HEK293 (cell line): ENCODE measurements at regions not wholly inside any gene's neighbourhood (a gene's known extent, or its start where the extent isn't known, plus 50 kb on each side); places are given as distances from the start of the nearest gene placed in this dataset.

ENCODE experiments used
- CTCF ChIA-PET: fragments of 350-600 bp; formaldehyde crosslinking; extraction: SDS; loops from one replicate; lab custom pipeline; 2021; ENCODE audit warnings: antibody characterized with exemption; lab: Yijun Ruan, JAX
- POLR2A ChIA-PET: fragments of 300-600 bp; formaldehyde crosslinking; extraction: SDS; loops from one replicate; lab custom pipeline; 2020; ENCODE audit warnings: antibody characterized with exemption, inconsistent platforms; lab: Yijun Ruan, JAX
- H3K27ac ChIP-seq: fragments of 200-500 bp; sonication (Bioruptor generic); 2 replicates; pipeline ENCODE4 v1.5.1; 2014; ENCODE audit warnings: low read depth, low read length, control low read depth, inconsistent platforms; ENCODE audit errors: extremely low read depth
- H3K36me3 ChIP-seq, 2 experiments: fragments of 200-500 bp in 1 of 2; sonication (Bioruptor generic) in 1 of 2; 1 replicate in 1 of 2; 2 replicates in 1 of 2; pipeline ENCODE4 v1.5.1; 2014 to 2017; ENCODE audit warnings: inconsistent platforms in 2 of 2, low read length in 2 of 2; ENCODE audit not compliant: control insufficient read depth in 2 of 2, insufficient read depth in 1 of 2
- H3K4me1 ChIP-seq: fragments of 200-500 bp; sonication (Bioruptor generic); 2 replicates; pipeline ENCODE4 v1.5.1; 2014; ENCODE audit warnings: mild to moderate bottlenecking, low read length, inconsistent platforms; ENCODE audit not compliant: control insufficient read depth, insufficient read depth
- H3K4me3 ChIP-seq: 2 replicates; pipeline ENCODE4 v1.5.1; 2011; ENCODE audit warnings: low read depth, mild to moderate bottlenecking, control low read depth, low read length, moderate library complexity
- H3K9me3 ChIP-seq: fragments of 200-500 bp; sonication (Bioruptor generic); 2 replicates; pipeline ENCODE4 v1.5.1; 2014; ENCODE audit warnings: low read depth, low read length, inconsistent platforms; ENCODE audit not compliant: control insufficient read depth, insufficient read depth
- GLI4 ChIP-seq: fragments of 450-650 bp; formaldehyde crosslinking; IDR thresholded peaks from 2 replicates; pipeline ENCODE4 v1.5.1; 2016; ENCODE audit warnings: missing biosample characterization, missing genetic modification characterization
- OVOL3 ChIP-seq: fragments of 450-650 bp; formaldehyde crosslinking; IDR thresholded peaks from 2 replicates; pipeline ENCODE4 v1.5.1; 2016; ENCODE audit warnings: missing biosample characterization, missing genetic modification characterization
- PRDM10 ChIP-seq: fragments of 450-650 bp; formaldehyde crosslinking; IDR thresholded peaks from 2 replicates; pipeline ENCODE4 v1.5.1; 2016; ENCODE audit warnings: missing biosample characterization, missing genetic modification characterization
- PRDM2 ChIP-seq: fragments of 450-650 bp; formaldehyde crosslinking; IDR thresholded peaks from 2 replicates; pipeline ENCODE4 v1.5.1; 2016; ENCODE audit warnings: missing biosample characterization, missing genetic modification characterization, borderline replicate concordance
- ZNF10 ChIP-seq: fragments of 450-650 bp; formaldehyde crosslinking; IDR thresholded peaks from 2 replicates; pipeline ENCODE4 v1.5.1; 2017; ENCODE audit warnings: missing biosample characterization, missing genetic modification characterization
- ZNF335 ChIP-seq: fragments of 450-650 bp; formaldehyde crosslinking; conservative IDR thresholded peaks from 2 replicates; pipeline ENCODE4 v1.5.1; 2016; ENCODE audit warnings: missing biosample characterization, missing genetic modification characterization
- ZNF398 ChIP-seq: fragments of 450-650 bp; formaldehyde crosslinking; IDR thresholded peaks from 2 replicates; pipeline ENCODE4 v1.5.1; 2017; ENCODE audit warnings: missing biosample characterization, missing genetic modification characterization
- ZNF561 ChIP-seq: fragments of 450-650 bp; IDR thresholded peaks from 2 replicates; pipeline ENCODE4 v1.5.1; 2018; ENCODE audit warnings: missing biosample characterization, missing genetic modification characterization, borderline replicate concordance
- ZNF777 ChIP-seq: fragments of 450-650 bp; formaldehyde crosslinking; IDR thresholded peaks from 2 replicates; pipeline ENCODE4 v1.5.1; 2017; ENCODE audit warnings: missing biosample characterization, missing genetic modification characterization, borderline replicate concordance
- ZSCAN30 ChIP-seq: fragments of 450-650 bp; IDR thresholded peaks from 2 replicates; pipeline ENCODE4 v1.5.1; 2018; ENCODE audit warnings: missing biosample characterization, mild to moderate bottlenecking, missing genetic modification characterization, moderate library complexity

GRCh38 chr16:64085296-64085695, 1036.6 kb downstream of the CDH11 start (continued):
- TF ChIP-seq PRDM2, result no peak

GRCh38 chr16:64084706-64085105, 1037.2 kb downstream of the CDH11 start:
- TF ChIP-seq PRDM10 (tag by site-specific recombination), result no peak
- TF ChIP-seq ZNF561 (tag by site-specific recombination), result no peak
- no peak for TF ChIP-seq ZNF335 (tag by site-specific recombination)
- TF ChIP-seq ZNF398, result no peak
- TF ChIP-seq ZNF777 (tag by site-specific recombination), result no peak
- no peak for TF ChIP-seq GLI4 (tag by site-specific recombination)
- Histone ChIP-seq H3K27ac (no peak overlapping the region), H3K4me3 (no peak overlapping the region), H3K36me3 (no peaks in the 10 kb centered on the region), H3K4me1 (no peaks in the 10 kb centered on the region), H3K9me3 (no peaks in the 10 kb centered on the region)
- POLR2A ChIA-PET, result no interaction called here
- CTCF ChIA-PET, result no interaction called here

- POLR2A ChIA-PET, result no interaction called here
- Histone ChIP-seq H3K9me3 (no peaks in the 10 kb centered on the region), H3K36me3 (no peaks in the 10 kb centered on the region), H3K4me1 (no peaks in the 10 kb centered on the region), H3K4me3 (no peak overlapping the region), H3K27ac (no peak overlapping the region)
- CTCF ChIA-PET, result no interaction called here
- TF ChIP-seq ZNF10 (tag by site-specific recombination), result peak; percentile 83
- no peak for TF ChIP-seq ZSCAN30 (tag by site-specific recombination)
- TF ChIP-seq OVOL3, result no peak
- TF ChIP-seq, all 188 proteins: peak for 1
Observed at GRCh38 chr16:64083428-64084129, 1038.3 kb downstream of the CDH11 start.
